ENCODE measurements at regions not wholly inside any gene's neighbourhood (a gene's known extent, or its start where the extent isn't known, plus 50 kb on each side); places are given as distances from the start of the nearest gene placed in this dataset.
"Not testable (repeated sequence)": the region's sequence is repeated elsewhere in the genome, so short reads cannot be mapped to it uniquely, and the experiment has no call there.

DNA sequence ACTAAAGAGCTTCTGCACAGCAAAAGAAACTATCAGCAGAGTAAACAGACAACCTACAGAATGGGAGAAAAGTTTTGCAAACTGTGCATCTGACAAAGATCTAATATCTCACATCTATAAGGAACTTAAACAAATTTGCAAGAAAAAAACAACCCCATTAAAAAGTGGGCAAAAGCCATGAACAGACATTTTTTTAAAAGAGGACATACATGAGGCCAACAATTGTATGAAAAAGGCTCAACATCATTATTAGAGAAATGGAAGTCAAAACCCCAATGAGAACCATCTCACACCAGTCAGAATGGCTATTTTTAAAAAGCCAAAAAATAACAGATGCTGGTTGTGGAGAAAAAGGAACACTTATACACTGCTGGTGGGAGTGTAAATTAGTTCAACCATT, 483.8 kb downstream of the ADCYAP1 start:
- H3K9me3 Mint-ChIP-seq = peaks cover 8 to 27% (median 13%) of the 10 kb centered on the region in 8 donors
- H3K27me3 ChIP-seq (ENCODE audit: insufficient read depth, low read length); H3K27ac Mint-ChIP-seq; H3K4me3 ChIP-seq (ENCODE audit: low read length in 2 of 2); H3K4me1 ChIP-seq (ENCODE audit: insufficient read depth, low read length); H3K9me3 ChIP-seq (ENCODE audit: control insufficient read depth in 1 of 2, low read length in 2 of 2); H3K36me3 Mint-ChIP-seq; H3K36me3 ChIP-seq (ENCODE audit: insufficient read depth, low read length); H3K27ac ChIP-seq (ENCODE audit: low read depth, low read length); H3K27me3 Mint-ChIP-seq; POLR2A ChIA-PET (ENCODE audit: partially characterized antibody); H3K4me3 Mint-ChIP-seq; DNase-seq; H3K4me1 Mint-ChIP-seq; intact Hi-C loops (cut with micrococcal nuclease); CTCF ChIA-PET (ENCODE audit: partially characterized antibody): not testable (repeated sequence)

- Histone ChIP-seq H3K9me3 (ENCODE audit: control insufficient read depth in 1 of 2, low read length in 2 of 2) (no peaks in the 10 kb centered on the region), H3K36me3 (ENCODE audit: insufficient read depth, low read length) (no peaks in the 10 kb centered on the region), H3K27ac (ENCODE audit: low read depth, low read length) (no peak overlapping the region), H3K27me3 (ENCODE audit: insufficient read depth, low read length) (no peaks in the 10 kb centered on the region), H3K4me3 (ENCODE audit: low read length in 2 of 2) (no peak overlapping the region), H3K4me1 (ENCODE audit: insufficient read depth, low read length) (no peaks in the 10 kb centered on the region)
- intact Hi-C loops (cut with micrococcal nuclease) = no loop called here
- Mint-ChIP-seq H3K27ac (no peak overlapping the region), H3K9me3 (peaks cover 0 to 13% (median 6%) of the 10 kb centered on the region in 8 donors), H3K27me3 (no peaks in the 10 kb centered on the region), H3K4me3 (no peak overlapping the region), H3K4me1 (no peaks in the 10 kb centered on the region), H3K36me3 (no peaks in the 10 kb centered on the region)
- DNase-seq = no peak
- ChIA-PET CTCF (ENCODE audit: partially characterized antibody) (no interaction called here), POLR2A (ENCODE audit: partially characterized antibody) (no interaction called here)
Observed at GRCh38 chr18:1392046-1392445, 487.4 kb downstream of the ADCYAP1 start.

DNA sequence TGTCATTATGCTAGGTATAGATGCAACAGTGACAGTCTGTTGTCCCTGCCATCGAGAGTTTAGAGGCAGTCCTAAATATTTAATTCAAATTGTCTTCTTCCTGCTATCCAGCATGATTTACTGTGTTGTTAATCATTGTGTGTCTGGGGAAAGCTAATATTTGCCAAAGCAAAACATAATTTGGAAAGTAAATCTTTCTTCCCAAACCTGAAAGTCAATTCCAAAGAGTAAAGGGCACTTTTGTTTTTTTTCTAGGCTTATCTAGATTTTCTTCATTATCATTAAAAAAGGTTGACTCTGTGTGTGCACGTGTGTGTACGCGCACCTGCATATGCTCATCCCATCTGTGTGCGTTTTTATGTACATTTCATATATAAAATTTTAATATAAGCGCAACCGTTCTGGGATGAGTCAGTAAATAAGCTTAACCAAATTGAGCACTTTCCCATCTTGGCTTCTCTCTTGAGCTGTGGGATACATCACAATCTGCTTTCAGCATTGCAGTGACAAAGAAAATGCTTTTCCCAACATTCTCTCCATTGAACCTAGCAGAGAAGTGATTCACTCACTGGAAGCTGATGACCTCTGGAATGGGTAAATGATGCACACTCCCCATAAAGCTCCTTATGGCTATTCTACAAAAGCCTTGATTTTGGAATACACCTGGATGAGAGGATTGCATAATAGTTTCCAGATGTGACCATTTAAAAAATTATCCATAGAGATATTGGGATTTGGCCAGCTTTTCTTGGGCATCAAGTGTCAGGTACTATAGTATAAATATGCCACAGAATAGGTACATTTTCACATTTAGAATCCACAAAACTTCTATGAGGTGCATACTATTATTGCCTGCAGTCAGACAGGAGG, 488.4 kb downstream of the ADCYAP1 start:
- Histone ChIP-seq H3K27me3 (ENCODE audit: insufficient read depth, low read length) (no peaks in the 10 kb centered on the region), H3K27ac (ENCODE audit: low read depth, low read length) (no peak overlapping the region), H3K9me3 (ENCODE audit: control insufficient read depth in 1 of 2, low read length in 2 of 2) (no peaks in the 10 kb centered on the region), H3K36me3 (ENCODE audit: insufficient read depth, low read length) (no peaks in the 10 kb centered on the region), H3K4me1 (ENCODE audit: insufficient read depth, low read length) (no peaks in the 10 kb centered on the region), H3K4me3 (ENCODE audit: low read length in 2 of 2) (no peak overlapping the region)
- intact Hi-C loops (cut with micrococcal nuclease) = no loop called here
- Mint-ChIP-seq H3K9me3 (peaks cover 0 to 13% (median 4%) of the 10 kb centered on the region in 8 donors), H3K36me3 (no peaks in the 10 kb centered on the region), H3K27ac (no peak overlapping the region), H3K27me3 (no peaks in the 10 kb centered on the region), H3K4me1 (no peaks in the 10 kb centered on the region), H3K4me3 (no peak overlapping the region)
- CTCF ChIA-PET (ENCODE audit: partially characterized antibody) = no interaction called here
- POLR2A ChIA-PET (ENCODE audit: partially characterized antibody) = no interaction called here
- DNase-seq = no peak

DNA sequence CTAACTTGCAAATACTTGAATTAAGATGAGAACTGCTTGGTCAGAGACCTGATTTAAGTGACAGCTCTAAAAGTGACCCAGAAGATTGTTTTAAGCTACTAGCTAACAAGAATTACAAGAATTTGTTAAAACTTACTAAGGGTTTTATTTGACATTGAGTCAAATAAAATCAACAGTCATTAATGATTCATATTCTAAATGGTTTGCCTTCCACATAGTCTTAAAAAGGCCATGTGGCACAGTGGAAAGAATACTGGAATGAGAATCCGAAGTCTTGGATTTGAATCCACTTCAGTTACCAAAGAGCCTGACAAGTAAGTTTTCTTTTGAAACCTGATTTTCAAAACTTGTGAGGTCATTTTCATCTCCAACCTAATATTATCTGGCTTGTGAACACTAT, 489.3 kb downstream of the ADCYAP1 start:
- H3K4me3 Mint-ChIP-seq = no peak overlapping the region
- DNase-seq = no peak
- peaks cover 0 to 12% (median 4%) of the 10 kb centered on the region in 8 donors for H3K9me3 Mint-ChIP-seq
- CTCF ChIA-PET (ENCODE audit: partially characterized antibody) = no interaction called here
- H3K9me3 ChIP-seq (ENCODE audit: control insufficient read depth in 1 of 2, low read length in 2 of 2) = no peaks in the 10 kb centered on the region
- no peak overlapping the region for H3K27ac ChIP-seq (ENCODE audit: low read depth, low read length)
- no peaks in the 10 kb centered on the region for H3K4me1 Mint-ChIP-seq
- no peaks in the 10 kb centered on the region for H3K4me1 ChIP-seq (ENCODE audit: insufficient read depth, low read length)
- H3K36me3 Mint-ChIP-seq = no peaks in the 10 kb centered on the region
- H3K27me3 Mint-ChIP-seq = no peaks in the 10 kb centered on the region
- no peak overlapping the region for H3K4me3 ChIP-seq (ENCODE audit: low read length in 2 of 2)
- intact Hi-C loops (cut with micrococcal nuclease) = no loop called here
- H3K27me3 ChIP-seq (ENCODE audit: insufficient read depth, low read length) = no peaks in the 10 kb centered on the region
- H3K36me3 ChIP-seq (ENCODE audit: insufficient read depth, low read length) = no peaks in the 10 kb centered on the region
- no peak overlapping the region for H3K27ac Mint-ChIP-seq
- POLR2A ChIA-PET (ENCODE audit: partially characterized antibody) = no interaction called here

GRCh38 chr18:1394426-1394825, 489.8 kb downstream of the ADCYAP1 start:
- CTCF ChIA-PET (ENCODE audit: partially characterized antibody) = no interaction called here

GRCh38 chr18:1394966-1395365, 490.3 kb downstream of the ADCYAP1 start:
- Histone ChIP-seq H3K36me3 (ENCODE audit: insufficient read depth, low read length) (no peaks in the 10 kb centered on the region), H3K9me3 (ENCODE audit: control insufficient read depth in 1 of 2, low read length in 2 of 2) (no peaks in the 10 kb centered on the region), H3K27ac (ENCODE audit: low read depth, low read length) (no peak overlapping the region), H3K27me3 (ENCODE audit: insufficient read depth, low read length) (no peaks in the 10 kb centered on the region), H3K4me1 (ENCODE audit: insufficient read depth, low read length) (no peaks in the 10 kb centered on the region), H3K4me3 (ENCODE audit: low read length in 2 of 2) (no peak overlapping the region)
- Mint-ChIP-seq H3K36me3 (no peaks in the 10 kb centered on the region), H3K4me3 (no peak overlapping the region), H3K4me1 (no peaks in the 10 kb centered on the region), H3K27ac (no peak overlapping the region), H3K27me3 (no peaks in the 10 kb centered on the region), H3K9me3 (peaks cover 0 to 9% (median 2%) of the 10 kb centered on the region in 8 donors)
- intact Hi-C loops (cut with micrococcal nuclease) = no loop called here
- no peak for DNase-seq
- ChIA-PET CTCF (ENCODE audit: partially characterized antibody) (no interaction called here), POLR2A (ENCODE audit: partially characterized antibody) (no interaction called here)

More at GRCh38 chr18:1394426-1394825, 489.8 kb downstream of the ADCYAP1 start:
- H3K27me3 ChIP-seq (ENCODE audit: insufficient read depth, low read length) = no peaks in the 10 kb centered on the region
- no peaks in the 10 kb centered on the region for H3K4me1 Mint-ChIP-seq
- peak overlapping the region in 1 of 8 donors; percentile 1 for H3K4me3 Mint-ChIP-seq
- DNase-seq = no peak
- H3K27ac Mint-ChIP-seq = no peak overlapping the region
- no peak overlapping the region for H3K4me3 ChIP-seq (ENCODE audit: low read length in 2 of 2)
- H3K9me3 Mint-ChIP-seq = peaks cover 0 to 9% (median 2%) of the 10 kb centered on the region in 8 donors
- intact Hi-C loops (cut with micrococcal nuclease) = no loop called here
- H3K36me3 ChIP-seq (ENCODE audit: insufficient read depth, low read length) = no peaks in the 10 kb centered on the region
- no peaks in the 10 kb centered on the region for H3K36me3 Mint-ChIP-seq
- H3K4me1 ChIP-seq (ENCODE audit: insufficient read depth, low read length) = no peaks in the 10 kb centered on the region
- no peaks in the 10 kb centered on the region for H3K9me3 ChIP-seq (ENCODE audit: control insufficient read depth in 1 of 2, low read length in 2 of 2)
- no peak overlapping the region for H3K27ac ChIP-seq (ENCODE audit: low read depth, low read length)
- H3K27me3 Mint-ChIP-seq = no peaks in the 10 kb centered on the region
- POLR2A ChIA-PET (ENCODE audit: partially characterized antibody) = no interaction called here

GRCh38 chr18:1408376-1408775, 503.7 kb downstream of the ADCYAP1 start:
- no peaks in the 10 kb centered on the region for H3K9me3 ChIP-seq (ENCODE audit: control insufficient read depth in 1 of 2, low read length in 2 of 2)
- ChIA-PET CTCF (ENCODE audit: partially characterized antibody) (no interaction called here), POLR2A (ENCODE audit: partially characterized antibody) (no interaction called here)
- H3K4me3 ChIP-seq (ENCODE audit: low read length in 2 of 2) = no peak overlapping the region
- no peak for DNase-seq
- H3K36me3 ChIP-seq (ENCODE audit: insufficient read depth, low read length) = no peaks in the 10 kb centered on the region
- H3K4me3 Mint-ChIP-seq = no peak overlapping the region
- H3K27me3 Mint-ChIP-seq = no peaks in the 10 kb centered on the region
- intact Hi-C loops (cut with micrococcal nuclease) = no loop called here
- no peaks in the 10 kb centered on the region for H3K4me1 ChIP-seq (ENCODE audit: insufficient read depth, low read length)
- no peaks in the 10 kb centered on the region for H3K4me1 Mint-ChIP-seq
- no peak overlapping the region for H3K27ac Mint-ChIP-seq
- H3K9me3 Mint-ChIP-seq = peaks cover 0 to 8% (median 0%) of the 10 kb centered on the region in 8 donors
- H3K27me3 ChIP-seq (ENCODE audit: insufficient read depth, low read length) = no peaks in the 10 kb centered on the region
- H3K36me3 Mint-ChIP-seq = no peaks in the 10 kb centered on the region
- no peak overlapping the region for H3K27ac ChIP-seq (ENCODE audit: low read depth, low read length)
